Esophagus muscularis mucosa (tissue), 4 donors: ENCODE measurements at regions not wholly inside any gene's neighbourhood (a gene's known extent, or its start where the extent isn't known, plus 50 kb on each side); places are given as distances from the start of the nearest gene placed in this dataset.
"Not testable (repeated sequence)": the region's sequence is repeated elsewhere in the genome, so short reads cannot be mapped to it uniquely, and the experiment has no call there.

ENCODE experiments used
- DNase-seq: peaks from one replicate; pipeline ENCODE4 v3.0.0-alpha.2; 2017; ENCODE audit errors: extremely low spot score
- H3K27ac ChIP-seq, 4 donors: fragments of 200-600 bp; sonication (generic); replicated peaks in 1 of 4; 1 replicate in 3 of 4; 2 replicates in 1 of 4; pipeline ENCODE4 v1.5.1; 2016 to 2019; ENCODE audit warnings: mild to moderate bottlenecking in 1 of 4
- H3K27me3 ChIP-seq, 4 donors: fragments of 200-600 bp; sonication (generic); one replicate each; pipeline versions ENCODE4 v1.5.1 to v1.6.0; 2016 to 2019
- H3K36me3 ChIP-seq, 4 donors: fragments of 200-600 bp; sonication (generic); one replicate each; pipeline ENCODE4 v1.5.1; 2016 to 2019
- H3K4me1 ChIP-seq, 4 donors: fragments of 200-600 bp; sonication (generic); one replicate each; pipeline ENCODE4 v1.5.1; 2016 to 2019
- H3K4me3 ChIP-seq, 4 donors: fragments of 200-600 bp; sonication (generic); 1 replicate in 2 of 4; 2 replicates in 2 of 4; pipeline ENCODE4 v1.5.1; 2016 to 2019; ENCODE audit warnings: mild to moderate bottlenecking in 4 of 4, moderate library complexity in 1 of 4
- H3K9me3 ChIP-seq, 4 donors: fragments of 200-600 bp; sonication (generic); 1 replicate in 3 of 4; 2 replicates in 1 of 4; pipeline ENCODE4 v1.5.1; 2016 to 2019
- EP300 ChIP-seq: sonication (generic); formaldehyde crosslinking; IDR thresholded peaks from one replicate; pipeline ENCODE4 v1.6.1; 2017; ENCODE audit warnings: antibody characterized with exemption
- POLR2A ChIP-seq: fragments of 450-650 bp; IDR thresholded peaks from one replicate; pipeline ENCODE4 v1.6.1; 2017; ENCODE audit warnings: antibody characterized with exemption, moderate library complexity, mild to moderate bottlenecking, low read depth
- POLR2AphosphoS5 ChIP-seq, 2 donors: sonication (generic); formaldehyde crosslinking; IDR thresholded peaks; one replicate each; pipeline ENCODE4 v1.6.1; 2017; ENCODE audit warnings: antibody characterized with exemption in 2 of 2
- WGBS: methylation state at CpG from one replicate; pipeline ENCODE4 v1.1.5; 2018; 5-methylcytosine and 5-hydroxymethylcytosine counted together
- intact Hi-C: fragments of 100-400 bp; cut with DNase I; formaldehyde crosslinking; loops from one replicate; pipeline ENCODE4 v1.15.1; 2023
- TF ChIP-seq, protein P1 (sequence below), 3 experiments: fragments of 200-600 bp in 2 of 3; fragments of 450-650 bp in 1 of 3; sonication (generic) in 2 of 3; IDR thresholded peaks; one replicate each; pipeline ENCODE4 v1.5.1; 2017 to 2019; ENCODE audit warnings: antibody characterized with exemption in 3 of 3, mild to moderate bottlenecking in 2 of 3, moderate library complexity in 1 of 3

DNA sequence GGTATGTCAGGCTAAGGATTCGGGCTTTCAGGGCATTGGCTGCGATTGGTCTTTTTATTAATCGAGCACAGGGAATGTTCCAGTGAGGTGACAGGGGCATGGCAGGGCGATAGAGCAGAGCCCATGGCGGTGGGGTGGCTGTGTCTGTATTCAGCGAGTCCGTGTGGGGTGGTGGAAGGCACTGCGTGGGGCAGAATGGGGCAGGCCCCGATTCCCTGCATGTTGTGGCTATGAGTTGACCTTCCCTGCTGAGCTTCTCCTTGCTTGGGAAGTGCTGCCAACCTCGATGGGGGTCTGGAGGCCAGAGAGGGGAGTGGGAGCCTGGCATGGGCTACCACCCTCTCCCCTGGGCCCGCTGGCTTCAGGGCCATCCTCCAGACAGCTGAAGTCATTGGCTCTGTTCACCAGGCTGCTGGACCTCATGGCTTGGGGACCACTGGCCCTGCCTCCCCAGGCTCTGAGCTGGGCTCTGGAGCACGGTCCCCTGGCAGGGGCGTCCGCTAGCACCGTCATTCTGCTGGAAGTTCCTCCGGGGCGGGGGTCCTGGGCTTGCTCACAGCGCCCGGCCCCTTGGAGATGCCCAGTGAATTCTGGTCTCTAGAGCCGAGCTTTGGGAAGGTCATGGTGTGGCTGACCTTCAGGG, 92.1 kb downstream of the NPIPB11 start:
- intact Hi-C loops: no loop called here
- Histone ChIP-seq H3K27ac (no peak overlapping the region), H3K4me1 (peaks cover 0 to 23% (median 6%) of the 10 kb centered on the region in 4 donors), H3K36me3 (peaks cover 0 to 5% (median 0%) of the 10 kb centered on the region in 4 donors), H3K9me3 (no peaks in the 10 kb centered on the region), H3K27me3 (no peaks in the 10 kb centered on the region), H3K4me3 (no peak overlapping the region)
- TF ChIP-seq POLR2AphosphoS5 (IDR thresholded peaks at IDR 0.05) (no peak), POLR2A (no peak), EP300 (no peak)
- TF ChIP-seq, protein P1, sequence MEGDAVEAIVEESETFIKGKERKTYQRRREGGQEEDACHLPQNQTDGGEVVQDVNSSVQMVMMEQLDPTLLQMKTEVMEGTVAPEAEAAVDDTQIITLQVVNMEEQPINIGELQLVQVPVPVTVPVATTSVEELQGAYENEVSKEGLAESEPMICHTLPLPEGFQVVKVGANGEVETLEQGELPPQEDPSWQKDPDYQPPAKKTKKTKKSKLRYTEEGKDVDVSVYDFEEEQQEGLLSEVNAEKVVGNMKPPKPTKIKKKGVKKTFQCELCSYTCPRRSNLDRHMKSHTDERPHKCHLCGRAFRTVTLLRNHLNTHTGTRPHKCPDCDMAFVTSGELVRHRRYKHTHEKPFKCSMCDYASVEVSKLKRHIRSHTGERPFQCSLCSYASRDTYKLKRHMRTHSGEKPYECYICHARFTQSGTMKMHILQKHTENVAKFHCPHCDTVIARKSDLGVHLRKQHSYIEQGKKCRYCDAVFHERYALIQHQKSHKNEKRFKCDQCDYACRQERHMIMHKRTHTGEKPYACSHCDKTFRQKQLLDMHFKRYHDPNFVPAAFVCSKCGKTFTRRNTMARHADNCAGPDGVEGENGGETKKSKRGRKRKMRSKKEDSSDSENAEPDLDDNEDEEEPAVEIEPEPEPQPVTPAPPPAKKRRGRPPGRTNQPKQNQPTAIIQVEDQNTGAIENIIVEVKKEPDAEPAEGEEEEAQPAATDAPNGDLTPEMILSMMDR (IDR thresholded peaks at IDR 0.05): no peak
- 96% methylated on average over 20 of the region's 20 CpGs for WGBS
- DNase-seq: no peak

DNA sequence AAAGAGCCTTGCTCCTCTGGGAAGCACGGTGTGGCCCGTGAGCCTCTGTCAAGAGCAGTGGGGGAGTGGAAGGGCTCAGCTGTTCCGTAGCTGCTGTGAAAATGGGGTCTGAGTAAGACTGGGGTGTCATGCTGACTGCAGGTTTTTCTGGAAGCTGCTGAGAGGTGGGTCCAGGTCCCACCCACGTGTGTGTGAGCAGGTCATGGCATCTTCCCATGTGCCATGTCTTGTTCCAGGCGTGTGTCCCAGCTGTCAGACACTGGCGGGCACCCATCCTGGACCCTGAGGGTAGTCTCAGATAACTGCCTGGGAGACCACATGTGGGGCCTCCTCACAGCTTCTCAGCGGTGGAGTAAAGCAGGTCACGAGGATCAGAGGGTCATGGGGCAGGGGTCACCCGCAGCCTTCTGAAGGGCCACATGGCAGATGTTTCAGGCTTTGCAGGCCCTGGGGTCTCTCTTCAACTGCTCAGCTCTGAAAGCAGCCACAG, 92.9 kb downstream of the NPIPB11 start:
- intact Hi-C loops: no loop called here
- H3K36me3 ChIP-seq: peaks cover 0 to 5% (median 0%) of the 10 kb centered on the region in 4 donors
- DNase-seq: no peak
- no peak overlapping the region for H3K4me3 ChIP-seq
- TF ChIP-seq POLR2A (no peak), EP300 (no peak)
- TF ChIP-seq, protein P1 (IDR thresholded peaks at IDR 0.05): no peak
- peaks cover 2 to 17% (median 5%) of the 10 kb centered on the region in 4 donors for H3K4me1 ChIP-seq
- 87% methylated on average over 4 of the region's 9 CpGs for WGBS
- H3K27ac ChIP-seq: no peak overlapping the region
- H3K27me3 ChIP-seq: no peaks in the 10 kb centered on the region
- no peaks in the 10 kb centered on the region for H3K9me3 ChIP-seq

DNA sequence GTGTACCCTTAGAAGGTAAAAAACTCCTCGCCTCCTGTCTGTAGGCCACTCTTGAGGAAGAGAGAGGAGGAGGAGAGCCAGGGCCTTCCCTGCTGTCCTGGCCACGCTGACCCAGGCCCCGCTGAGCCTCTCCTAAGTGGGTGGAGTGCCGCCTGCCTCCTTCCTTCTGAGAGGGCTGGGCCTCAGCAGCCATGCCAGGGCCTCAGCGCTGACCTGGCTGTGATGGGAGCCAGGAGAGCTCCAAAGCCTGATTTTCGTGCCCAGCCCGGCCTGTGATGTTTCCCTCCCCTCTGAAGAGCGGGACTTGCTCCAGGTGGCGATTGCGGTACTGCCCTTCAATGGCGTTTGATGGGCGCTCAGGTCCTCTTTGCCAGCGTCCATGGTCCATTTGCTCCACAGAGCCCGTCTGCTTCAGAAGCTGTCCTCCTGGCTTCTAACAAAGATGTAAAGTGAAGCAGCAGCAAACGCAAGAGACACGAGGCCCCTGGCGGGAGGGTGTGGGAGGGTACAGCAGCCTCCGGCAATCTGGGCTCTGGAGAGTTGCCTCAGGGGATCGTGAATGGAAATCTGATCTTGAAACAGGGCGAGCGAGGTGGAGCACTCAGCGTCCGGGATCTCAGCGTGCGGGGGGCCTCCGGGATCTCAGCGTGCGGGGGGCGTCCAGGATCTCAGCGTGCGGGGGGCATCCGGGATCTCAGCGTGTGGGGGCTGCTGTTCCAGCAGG, 93.5 kb downstream of the NPIPB11 start:
- no peak overlapping the region for H3K27ac ChIP-seq
- intact Hi-C loops: no loop called here
- no peaks in the 10 kb centered on the region for H3K27me3 ChIP-seq
- peaks cover 0 to 5% (median 0%) of the 10 kb centered on the region in 4 donors for H3K36me3 ChIP-seq
- H3K9me3 ChIP-seq: no peaks in the 10 kb centered on the region
- 89% methylated on average over 18 of the region's 33 CpGs for WGBS
- H3K4me1 ChIP-seq: peaks cover 0 to 19% (median 8%) of the 10 kb centered on the region in 4 donors
- no peak overlapping the region for H3K4me3 ChIP-seq
- no peak for TF ChIP-seq POLR2AphosphoS5 (IDR thresholded peaks at IDR 0.05)
- TF ChIP-seq, protein P1 (IDR thresholded peaks at IDR 0.05): no peak
- no peak for TF ChIP-seq EP300
- TF ChIP-seq POLR2A: no peak
- DNase-seq: no peak

DNA sequence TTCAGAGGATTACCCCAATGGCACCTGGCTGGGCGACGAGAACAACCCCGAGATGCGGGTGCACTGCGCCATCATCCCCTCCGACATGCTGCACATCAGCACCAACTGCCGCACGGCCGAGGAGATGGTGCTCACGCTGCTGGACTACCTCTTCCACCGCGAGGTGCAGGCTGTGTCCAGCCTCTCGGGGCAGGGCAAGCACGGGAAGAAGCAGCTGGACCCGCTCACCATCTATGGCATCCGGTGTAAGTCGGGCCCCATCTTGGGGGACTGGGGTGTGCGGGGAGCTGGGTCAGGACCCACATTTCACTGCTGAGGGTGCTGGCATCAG, 94.2 kb downstream of the NPIPB11 start:
- H3K9me3 ChIP-seq, H3K27me3 ChIP-seq, DNase-seq, H3K27ac ChIP-seq, intact Hi-C loops, H3K36me3 ChIP-seq, H3K4me3 ChIP-seq: not testable (repeated sequence)
- 100% methylated on average over 5 of the region's 18 CpGs for WGBS
- H3K4me1 ChIP-seq: peaks cover 0 to 23% (median 14%) of the 10 kb centered on the region in 4 donors

DNA sequence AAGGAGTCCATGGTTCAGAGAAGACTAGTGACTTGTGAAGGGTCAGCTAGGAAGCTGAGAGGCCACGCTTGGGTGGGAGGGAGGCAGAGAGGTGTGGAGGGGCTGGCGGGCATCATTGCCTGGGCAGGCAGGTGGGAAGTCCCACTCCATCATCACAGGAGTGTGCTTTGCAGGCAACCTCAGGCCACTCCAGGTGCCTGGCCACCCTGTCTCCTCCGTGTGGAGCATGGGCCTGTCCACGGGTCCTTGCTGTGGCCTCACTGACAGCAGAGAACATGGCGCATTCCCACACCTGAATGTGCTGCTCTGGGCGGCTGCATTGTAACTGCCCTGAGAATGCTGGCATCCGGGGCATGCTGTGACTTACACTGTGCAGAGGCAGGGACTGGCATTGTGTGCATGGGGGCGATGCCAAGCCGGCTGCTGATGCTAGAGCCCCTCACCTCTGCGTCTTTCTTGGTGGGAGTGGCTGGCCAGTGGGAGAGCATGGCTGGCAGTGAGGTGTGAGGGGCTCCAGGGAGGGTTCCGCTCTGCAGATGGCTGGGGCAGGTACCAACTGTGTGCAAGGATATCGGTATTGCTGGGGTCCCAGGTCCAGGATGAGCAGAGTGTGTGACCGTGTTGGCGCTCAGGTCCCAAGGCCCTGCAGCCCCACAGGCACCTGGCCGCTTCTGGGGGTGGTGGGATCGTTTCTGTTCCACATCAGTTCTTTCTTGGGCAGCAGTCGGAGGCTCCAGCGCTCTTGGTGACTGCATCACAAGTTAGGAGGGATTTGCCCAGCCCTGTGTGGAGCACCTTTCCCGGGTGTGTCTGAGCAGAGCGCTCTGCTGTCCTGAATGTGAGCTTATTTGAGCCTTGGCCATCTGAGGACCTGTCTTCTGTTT, 94.8 kb downstream of the NPIPB11 start:
- Histone ChIP-seq H3K9me3 (no peaks in the 10 kb centered on the region), H3K4me1 (peaks cover 0 to 26% (median 17%) of the 10 kb centered on the region in 4 donors), H3K27me3 (no peaks in the 10 kb centered on the region), H3K36me3 (peaks cover 0 to 5% (median 0%) of the 10 kb centered on the region in 4 donors), H3K27ac (no peak overlapping the region), H3K4me3 (no peak overlapping the region)
- no peak for TF ChIP-seq EP300
- TF ChIP-seq, protein P1 (IDR thresholded peaks at IDR 0.05): no peak
- no peak for TF ChIP-seq POLR2A
- TF ChIP-seq POLR2AphosphoS5 (IDR thresholded peaks at IDR 0.05): no peak
- WGBS: 95% methylated on average over 16 of the region's 20 CpGs
- intact Hi-C loops: no loop called here
- no peak for DNase-seq
